ENCODE measurements at regions not wholly inside any gene's neighbourhood (a gene's known extent, or its start where the extent isn't known, plus 50 kb on each side); places are given as distances from the start of the nearest gene placed in this dataset.
A peak's percentile ranks its signal among the peaks of the same experiment; 100 is the strongest.
"Not testable (repeated sequence)": the region's sequence is repeated elsewhere in the genome, so short reads cannot be mapped to it uniquely, and the experiment has no call there.

DNA sequence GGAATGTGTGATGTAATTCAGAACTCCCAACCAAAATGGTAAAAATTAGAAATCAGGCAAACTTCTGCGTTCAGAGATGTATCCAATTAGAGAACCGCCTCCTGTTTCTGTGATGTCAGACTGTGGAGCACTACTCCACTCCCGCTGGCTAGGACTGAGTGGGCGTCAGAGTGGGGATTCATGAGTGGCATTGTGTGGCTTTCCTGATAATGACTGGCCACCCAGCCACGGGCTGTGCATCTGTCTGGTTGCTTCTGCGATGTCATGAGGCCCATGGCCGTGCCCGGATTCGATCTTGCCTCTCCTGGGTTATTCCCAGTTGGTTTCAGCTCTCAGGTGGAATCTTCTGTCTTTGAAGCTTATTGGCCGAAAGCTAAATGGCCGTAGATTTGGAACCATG, 87.1 kb upstream of the KCNA1 start:
- no peak for DNase-seq (ENCODE audit: low read depth in 2 of 2)

DNA sequence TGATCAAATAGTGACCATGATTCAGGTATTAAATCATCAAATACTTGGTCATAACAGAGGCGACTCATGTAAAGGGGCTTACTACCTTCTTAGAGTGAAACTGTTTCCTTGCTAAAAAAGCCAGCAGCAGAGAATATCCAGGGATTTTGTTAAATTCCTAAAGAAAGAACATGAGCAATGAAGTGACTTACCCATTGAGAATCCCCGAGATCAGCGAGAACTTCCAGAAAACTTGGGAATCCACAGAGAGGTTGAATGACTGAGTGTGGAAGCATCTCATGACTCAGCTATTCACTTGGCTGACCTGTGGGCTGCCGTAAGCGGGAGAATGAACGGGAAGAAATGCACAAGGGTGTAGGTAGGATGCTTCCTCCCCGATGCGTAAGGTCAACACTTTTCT, 85.3 kb upstream of the KCNA1 start:
- no peak for DNase-seq (ENCODE audit: low read depth in 2 of 2)

DNA sequence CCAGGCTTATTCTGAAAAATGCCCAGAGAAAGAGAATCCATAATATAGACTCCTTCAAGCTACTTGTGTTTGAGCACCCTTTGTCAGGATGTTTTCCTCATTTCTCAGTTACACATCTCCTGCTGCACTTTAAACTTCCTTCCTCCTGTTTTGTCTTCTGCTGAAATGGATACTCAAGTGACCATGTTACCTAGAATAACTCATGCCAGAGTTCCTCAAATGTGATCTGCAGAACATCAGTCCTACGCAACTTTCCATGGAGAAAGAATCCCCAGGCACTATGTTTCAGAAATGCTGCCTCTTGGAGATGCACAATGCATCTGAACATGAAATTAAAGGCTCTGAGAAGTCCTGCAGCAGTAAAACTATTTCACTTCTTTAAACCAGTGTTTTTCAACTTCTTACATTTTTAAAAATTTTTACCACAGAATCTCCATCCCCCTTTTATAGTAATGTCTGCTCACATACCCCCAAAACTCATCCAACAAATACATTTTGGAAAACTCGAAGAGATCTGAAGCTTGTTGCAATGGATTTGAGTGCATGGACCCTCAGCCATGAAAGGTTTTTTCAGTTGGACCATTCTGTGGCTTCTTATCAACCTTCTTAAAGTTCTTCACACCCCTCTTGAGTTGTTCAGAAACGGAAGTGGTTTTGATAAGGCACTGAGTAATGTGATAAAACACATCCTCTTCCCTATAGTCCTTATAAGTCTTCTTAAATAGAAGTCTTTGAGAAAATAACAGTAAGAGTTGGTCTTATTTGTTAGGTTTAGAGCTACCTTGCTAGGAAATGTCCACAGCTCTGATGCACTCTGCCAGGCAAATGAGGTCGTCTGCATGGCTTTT, 84.5 kb upstream of the KCNA1 start:
- DNase-seq (ENCODE audit: low read depth in 2 of 2): no peak

DNA sequence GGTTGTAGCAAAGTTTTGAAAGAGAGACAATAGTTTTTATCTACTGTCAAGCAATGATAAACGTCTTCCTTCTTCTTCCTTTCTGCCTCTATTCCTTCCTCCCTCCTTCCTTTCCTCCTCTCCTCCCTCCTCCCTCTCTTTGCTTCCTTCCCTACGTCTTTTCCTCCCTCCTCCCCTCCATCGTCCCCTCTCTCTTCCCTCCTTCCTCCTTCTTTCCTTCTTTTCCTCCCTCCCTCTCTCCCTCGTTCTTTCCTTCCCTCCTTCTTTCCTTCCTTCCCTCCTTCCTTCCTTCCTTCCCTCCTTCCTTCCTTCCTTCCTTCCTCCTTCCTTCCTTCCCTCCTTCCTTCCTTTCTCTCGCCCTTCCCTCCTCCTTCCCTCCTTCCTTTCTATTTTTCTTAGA, 82.8 kb upstream of the KCNA1 start:
- no peak for DNase-seq (ENCODE audit: low read depth in 2 of 2)

DNA sequence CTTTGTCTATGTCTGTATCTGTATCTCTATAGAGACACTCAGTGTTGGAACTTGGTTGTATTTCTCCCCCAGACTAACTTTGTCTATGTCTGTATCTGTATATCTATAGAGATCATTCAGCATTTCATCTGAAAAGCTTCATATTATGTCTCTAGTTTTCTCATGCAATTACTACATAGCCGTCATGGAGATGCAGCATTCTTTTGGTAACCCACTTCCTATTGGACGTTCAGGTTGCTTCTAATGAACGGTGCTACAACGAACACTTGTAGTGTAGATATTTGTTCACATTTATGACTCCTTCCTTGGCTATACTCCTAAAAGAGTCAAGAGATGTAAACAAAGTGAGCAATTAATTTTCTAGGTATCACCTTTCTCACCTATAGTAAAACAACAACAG, 81.5 kb upstream of the KCNA1 start:
- no peak for DNase-seq (ENCODE audit: low read depth in 2 of 2)

DNA sequence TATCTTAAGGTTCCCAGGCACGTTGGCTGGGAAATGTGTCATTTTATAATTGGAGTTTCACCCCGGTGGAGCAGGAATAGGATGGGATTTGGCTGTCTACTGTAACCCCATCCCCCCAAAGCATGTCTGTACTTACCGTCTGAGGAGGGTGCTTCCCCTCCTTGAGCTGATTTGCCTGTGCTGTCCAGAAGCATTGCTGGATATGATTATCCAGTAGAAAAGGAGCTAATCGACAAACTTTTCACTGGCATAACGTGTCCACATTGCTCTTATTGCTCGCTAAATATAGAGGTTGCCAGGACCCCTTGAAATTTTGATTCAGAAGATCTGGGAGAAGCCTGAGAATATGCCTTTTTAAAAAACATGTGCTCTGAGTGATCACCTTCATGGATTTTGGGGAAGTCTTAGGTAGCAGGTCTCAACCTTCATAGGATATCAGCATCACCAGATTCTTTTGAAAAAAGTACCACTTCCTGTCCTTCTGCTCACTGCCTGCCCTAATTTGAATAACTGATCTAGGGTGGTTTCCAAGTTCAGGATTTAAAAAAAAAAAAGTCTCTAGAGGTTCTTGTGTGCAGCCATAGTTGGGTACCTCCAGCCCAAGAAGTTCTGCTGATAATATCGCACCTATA, 80.4 kb upstream of the KCNA1 start:
- DNase-seq (ENCODE audit: low read depth in 2 of 2): no peak

DNA sequence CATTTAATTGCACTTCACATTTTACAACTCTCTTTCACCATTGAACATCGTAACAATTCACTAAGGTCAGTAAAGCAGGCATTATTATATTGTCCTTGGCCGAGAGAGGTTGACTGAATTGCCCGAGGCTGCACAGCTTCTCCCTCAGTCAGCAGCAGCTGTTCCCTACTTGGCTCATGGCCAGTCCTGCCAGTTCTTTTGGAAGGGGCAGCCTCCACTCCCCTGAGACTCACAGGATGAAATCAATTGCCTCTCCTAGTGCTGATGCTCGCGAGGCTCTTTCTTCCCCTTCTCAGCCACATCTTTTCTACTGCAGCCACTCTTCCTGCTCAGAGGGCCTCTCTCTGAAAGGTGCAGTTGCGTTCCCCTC, 79.9 kb upstream of the KCNA1 start:
- no peak for DNase-seq (ENCODE audit: low read depth in 2 of 2)

DNA sequence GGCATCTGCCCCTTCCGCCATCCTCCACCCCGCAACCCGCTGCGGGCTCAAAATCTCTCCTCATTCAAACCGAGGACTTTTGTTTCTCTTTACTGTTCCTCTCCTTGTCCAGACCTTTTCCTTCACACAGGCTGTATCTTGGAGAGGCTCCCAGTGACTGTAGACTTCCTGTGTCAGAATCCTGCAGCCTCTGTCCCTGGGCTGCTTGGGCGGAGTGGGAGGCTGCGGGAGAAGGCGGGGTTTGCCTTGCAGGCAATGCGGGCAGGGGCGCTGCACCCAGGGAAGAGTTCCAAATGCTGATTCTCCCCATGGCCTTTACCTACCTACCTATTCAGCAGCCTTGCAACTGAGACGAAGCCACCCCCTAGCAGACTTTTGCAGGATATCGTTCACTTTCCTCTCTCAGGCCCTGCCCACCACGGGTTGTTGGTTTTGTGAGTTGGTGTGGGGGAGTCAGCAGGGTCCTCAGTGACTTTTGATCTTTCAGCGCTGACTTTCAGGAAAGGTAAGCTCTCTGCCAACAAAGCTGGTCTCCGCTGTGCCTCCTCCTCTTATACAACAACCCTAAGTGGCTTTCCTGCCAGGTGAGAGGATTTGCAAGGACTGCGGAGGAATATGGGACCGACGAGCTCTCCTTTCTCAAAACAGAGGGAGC, 79.0 kb upstream of the KCNA1 start:
- no peak for DNase-seq (ENCODE audit: low read depth in 2 of 2)

DNA sequence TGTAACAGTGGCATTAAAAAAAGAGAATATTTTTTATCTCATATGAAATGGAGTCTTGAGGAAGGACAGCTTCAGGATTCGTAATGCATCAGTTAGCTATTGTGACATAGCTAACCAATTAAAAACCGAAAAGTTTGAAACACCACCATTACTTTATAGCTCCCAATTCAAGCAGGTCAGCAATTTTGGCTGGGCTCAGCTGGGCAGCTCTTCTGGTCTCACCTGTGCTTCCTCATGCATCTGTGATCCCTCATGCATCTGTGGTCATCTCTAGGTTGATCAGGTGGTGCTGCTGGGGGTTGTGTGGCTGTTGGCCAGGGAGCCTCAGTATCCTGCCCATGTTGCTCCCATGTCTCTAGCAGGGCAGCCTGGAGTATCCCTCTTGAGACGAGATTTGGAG, 76.7 kb upstream of the KCNA1 start:
- DNase-seq (ENCODE audit: low read depth in 2 of 2): no peak

DNA sequence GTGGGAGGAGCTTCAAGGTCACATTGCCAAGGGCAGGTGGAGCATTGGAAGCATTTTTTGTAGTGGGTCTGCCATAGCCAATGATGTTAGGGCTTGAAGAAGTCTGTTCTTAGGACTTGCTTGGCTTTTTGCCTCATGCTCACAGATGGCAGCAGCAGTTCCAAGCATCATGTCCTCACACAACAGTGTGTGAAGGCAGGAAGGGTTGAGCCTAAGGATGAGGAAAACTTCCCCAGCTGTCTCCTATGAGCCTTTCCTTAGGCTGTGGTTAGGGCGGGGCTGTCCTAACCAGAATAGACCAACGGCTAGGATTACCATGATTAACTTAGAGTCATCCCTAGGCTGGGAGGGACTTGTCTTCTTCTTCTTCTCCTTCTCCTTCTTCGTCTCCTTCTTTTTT, 76.2 kb upstream of the KCNA1 start:
- no peak for DNase-seq (ENCODE audit: low read depth in 2 of 2)

DNA sequence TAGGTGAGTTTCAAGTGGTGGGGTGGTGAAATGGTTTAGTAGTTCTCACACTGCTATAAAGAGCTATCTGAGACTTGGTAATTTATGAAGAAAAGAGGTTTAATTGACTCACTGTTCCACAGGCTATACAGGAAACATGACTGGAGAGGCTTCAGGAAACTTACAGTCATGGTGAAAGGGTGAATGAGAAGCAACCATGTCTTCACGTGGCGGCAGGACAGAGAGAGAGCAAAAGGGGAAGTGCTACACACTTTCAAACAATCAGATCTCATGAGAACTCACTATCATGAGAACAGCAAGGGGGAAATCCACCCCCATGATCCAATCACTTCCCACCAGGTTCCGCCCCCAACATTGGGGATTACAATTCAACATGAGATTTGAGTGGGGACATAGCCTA, 67.3 kb upstream of the KCNA1 start:
- not testable (repeated sequence) for DNase-seq (ENCODE audit: low read depth in 2 of 2)

DNA sequence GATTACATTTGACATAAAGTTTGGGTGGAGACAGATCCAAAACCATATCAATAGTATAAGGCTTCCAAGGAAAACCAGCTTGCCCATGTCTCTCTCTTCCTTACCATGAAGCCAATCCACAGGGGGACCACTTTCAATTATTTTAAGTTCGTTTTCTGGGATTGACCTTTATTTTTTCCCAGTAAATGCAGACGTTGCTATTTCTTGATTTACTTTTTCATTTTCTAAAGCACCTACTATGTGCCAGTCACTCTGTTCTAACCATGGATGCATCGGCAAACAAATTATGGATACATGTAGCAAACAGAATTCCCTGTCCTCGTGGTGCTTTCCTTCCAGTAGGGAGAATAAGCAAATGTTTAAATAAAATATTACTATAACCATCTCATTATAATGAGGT, 65.8 kb upstream of the KCNA1 start:
- no peak for DNase-seq (ENCODE audit: low read depth in 2 of 2)

DNA sequence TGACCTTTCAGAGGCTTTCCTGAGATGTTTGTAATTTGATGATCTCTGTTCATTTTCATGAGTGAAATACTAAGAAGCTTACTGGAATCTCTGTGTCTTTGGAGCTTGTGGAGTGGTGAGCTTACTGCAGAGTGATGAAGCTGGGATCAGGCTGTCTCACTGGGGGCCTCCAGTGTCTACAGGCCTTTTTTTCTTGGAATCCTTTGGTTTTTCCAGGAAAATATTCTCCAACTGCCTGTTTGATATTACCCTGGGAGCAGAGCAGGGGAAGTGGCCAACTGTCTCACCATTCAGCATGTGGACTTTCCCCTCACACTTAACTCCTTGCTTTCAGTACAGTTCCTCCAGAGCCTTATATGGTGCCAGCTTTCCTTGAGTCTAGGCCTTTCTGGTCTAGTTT, 62.0 kb upstream of the KCNA1 start:
- DNase-seq (ENCODE audit: low read depth in 2 of 2): no peak

DNA sequence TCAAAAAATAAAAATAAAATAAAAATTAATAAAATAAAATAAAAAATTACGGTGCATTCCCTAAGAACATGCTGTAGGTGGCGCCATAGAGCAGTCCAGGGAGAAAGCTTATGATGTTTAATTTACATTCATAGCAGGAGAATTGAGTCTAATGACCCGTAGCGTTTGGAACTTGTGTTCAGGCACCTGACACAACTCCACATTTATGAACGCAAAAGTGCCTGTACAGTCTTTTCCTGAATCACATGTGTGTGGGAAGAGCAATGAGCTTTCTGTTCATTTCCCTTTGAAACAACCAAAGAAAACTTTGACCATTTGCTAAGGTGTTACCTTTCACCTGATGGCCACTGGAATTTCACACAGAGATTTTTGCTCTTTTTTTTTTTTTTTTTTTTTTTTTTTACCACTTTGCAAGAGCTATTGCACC, 60.6 kb upstream of the KCNA1 start:
- no peak for DNase-seq (ENCODE audit: low read depth in 2 of 2)

DNA sequence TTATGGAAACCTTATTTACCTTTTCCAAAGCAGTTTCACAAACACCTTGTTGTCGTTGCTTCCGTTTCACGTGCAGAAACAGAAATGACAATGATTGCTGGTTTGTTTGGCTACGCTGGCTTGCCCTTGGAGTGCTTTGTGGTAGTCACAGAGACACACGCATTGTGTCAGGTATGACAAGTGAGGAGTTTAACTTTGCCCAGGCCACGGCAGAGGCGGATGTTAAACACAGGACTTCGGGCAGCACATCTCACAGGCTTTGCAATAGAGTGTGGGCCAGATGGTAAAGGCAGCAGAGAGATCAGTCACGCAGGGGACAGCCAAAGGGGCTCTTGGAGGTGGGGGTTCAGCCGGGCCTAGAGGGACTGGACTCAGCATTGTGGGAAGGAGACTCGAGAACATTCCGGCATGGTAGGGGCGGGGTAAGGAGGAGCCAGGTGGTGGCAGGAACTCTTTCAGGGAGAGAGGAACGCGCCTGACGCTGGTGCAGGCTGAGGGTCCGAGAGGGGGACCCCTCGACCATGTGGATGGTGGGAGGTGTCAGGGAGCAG, 59.8 kb upstream of the KCNA1 start:
- DNase-seq (ENCODE audit: low read depth in 2 of 2): no peak

DNA sequence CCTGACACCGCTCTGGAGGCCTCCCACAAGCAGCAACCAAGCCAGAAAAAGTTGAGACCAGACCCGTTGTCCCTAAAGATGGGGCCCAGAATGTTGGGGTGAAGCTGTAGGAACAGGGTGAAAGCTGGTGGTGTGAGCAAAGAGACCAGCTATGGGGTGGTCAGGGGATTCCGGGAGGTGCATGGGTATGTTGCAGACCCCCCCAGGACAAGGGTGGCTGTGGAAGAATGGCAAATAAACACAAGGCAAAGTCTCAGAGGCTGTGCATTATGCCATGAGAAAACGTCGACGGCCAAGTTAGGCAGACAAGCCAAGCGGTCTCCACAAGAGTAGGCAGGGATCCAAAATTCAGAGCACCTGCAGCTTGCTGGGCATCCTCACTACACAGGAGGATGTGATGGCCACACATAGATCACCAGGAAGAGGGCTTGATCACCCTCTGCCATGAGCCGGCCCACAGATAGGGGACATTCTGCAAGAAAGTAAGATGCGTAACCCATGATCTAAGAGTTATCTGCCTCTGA, 58.8 kb upstream of the KCNA1 start:
- no peak for DNase-seq (ENCODE audit: low read depth in 2 of 2)

DNA sequence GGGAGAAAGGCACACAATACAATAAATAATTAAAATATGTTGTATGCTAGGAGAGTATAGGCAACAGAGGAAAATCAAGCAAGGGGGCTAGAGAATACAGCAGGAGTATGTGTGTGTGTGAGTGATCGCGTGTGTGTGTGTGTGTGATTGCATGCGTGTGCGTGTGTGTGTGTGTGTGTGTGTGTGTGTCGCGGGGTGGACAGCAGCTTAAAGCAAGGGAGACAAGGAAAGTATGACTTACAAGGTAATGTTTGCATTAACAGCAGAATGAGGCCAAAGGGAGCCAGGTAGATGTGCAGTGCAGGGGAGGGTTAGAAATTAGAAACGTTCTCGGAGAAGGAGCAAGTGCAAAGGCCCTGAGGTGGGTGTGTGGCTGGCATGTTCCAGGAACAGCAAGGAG, 57.4 kb upstream of the KCNA1 start:
- no peak for DNase-seq (ENCODE audit: low read depth in 2 of 2)

DNA sequence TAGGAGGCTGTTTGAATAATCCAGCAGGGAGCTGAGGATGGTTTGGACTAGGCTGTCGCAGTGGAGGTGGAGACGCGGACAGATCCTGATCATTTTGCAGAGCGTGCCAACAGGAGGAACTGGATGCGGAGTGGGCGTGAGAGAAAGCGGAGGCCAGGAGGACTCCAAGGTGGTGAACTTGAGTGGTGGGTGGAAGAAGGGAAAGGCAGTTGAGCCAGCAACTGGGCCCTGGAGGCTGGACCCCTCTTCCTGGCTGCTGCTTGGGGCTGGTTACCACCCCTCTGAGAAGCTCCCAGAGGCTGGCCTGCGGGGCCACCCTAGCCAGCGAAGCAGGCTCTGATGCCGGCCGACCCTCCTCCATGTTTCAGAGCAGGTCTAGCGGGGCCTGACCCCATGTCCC, 56.8 kb upstream of the KCNA1 start:
- DNase-seq (ENCODE audit: low read depth in 2 of 2): no peak

DNA sequence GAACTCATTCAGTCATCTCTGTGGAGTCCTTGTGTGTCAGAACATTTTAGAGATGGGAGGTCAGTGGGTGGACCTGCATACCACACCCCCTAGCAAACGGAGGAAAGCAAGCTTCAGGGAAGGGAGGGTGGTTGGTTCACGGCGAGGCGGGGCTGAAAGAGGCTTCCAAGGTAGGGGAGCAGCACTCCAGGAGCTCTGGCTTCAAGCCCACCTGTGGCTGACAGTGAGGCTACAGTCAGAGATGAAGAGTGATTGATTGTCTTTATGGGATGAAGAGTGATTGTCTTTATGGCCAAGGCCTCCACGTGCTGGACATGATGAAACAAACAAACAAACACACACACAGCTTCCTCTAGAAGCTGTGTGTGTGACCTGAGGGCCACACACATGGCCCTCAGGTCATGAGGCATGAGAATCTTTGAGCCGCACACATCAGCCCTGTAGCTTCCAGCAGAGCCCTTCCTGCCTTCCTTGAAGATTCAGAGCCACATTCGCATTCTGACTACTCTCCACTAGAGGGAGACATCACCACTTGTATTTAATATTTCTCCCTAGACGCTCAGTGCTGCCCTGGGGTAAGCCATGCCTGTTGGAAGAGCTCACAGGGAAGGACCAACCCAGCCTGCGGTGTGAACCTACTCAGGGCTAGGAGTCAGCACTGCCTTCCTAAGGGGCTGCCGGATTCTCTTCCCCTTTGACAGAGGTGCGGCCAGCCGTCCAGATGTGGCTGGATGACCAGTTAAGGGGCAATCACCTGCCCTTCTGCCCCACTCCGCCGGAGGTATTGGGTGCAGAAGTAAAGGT, 54.4 kb upstream of the KCNA1 start:
- peak in 1 of 2 donors; percentile 19 for DNase-seq (ENCODE audit: low read depth in 2 of 2)

DNA sequence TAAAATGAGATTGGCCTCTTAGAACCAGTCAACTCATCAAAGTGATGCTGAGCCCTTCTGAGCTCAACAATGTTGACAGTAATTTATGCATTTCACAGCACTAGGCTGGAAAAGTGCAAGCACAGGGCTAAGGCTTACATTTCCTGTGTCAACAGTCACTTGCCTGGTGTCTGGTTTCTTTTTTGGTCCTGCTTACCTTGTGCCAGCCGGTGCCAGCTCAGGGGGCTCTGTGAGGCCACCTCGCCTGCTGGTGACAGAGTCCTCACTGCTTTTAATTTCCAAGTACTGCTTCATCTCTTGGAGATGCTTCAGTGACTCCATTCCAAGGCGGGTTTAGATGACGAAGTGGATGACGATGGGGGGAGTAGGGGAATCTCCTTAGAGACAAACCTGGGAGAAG, 53.1 kb upstream of the KCNA1 start:
- DNase-seq (ENCODE audit: low read depth in 2 of 2): no peak

DNA sequence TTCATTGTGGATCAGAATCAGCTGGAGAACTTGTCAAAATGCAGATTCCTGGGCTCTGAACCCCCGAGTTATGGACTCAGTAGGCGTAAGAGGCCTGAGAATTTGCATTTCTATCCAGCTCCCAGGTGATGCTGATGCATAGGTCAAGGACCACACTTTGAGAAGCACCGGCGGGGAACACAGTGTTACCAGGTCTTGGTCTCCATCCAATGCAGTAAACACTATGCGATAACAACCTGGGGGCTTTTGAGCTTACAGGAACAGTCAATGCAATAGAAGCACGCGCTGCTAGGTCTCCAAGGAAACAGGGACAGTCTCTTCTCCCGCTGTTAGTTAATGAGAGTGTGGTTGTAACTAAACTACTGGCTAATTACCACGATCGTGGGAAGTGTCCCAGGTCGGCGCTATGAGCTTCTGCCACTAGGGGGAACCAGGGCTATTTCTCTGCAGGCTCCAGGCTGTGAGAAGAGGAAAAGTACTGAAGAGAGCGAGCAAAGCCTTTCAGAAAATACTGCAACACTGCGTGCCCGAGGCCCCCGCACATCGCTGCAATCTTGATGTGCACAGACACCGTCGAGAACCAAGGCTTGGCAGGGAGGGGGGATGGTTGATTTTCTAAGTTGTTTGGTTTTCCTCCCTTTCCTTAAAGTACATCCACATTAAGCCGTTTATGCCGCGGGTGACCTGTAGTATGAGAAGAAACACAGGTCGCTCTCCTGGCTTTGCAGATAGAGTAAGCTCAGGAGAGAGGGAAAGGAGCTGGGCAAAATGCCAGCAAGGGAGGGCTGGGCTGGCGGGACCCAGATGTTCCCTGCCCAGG, 52.0 kb upstream of the KCNA1 start:
- DNase-seq (ENCODE audit: low read depth in 2 of 2): peak; percentile 28 to 50
